Tibial nerve (tissue), 4 donors: ENCODE measurements at regions not wholly inside any gene's neighbourhood (a gene's known extent, or its start where the extent isn't known, plus 50 kb on each side); places are given as distances from the start of the nearest gene placed in this dataset.

Experiments used
- DNase-seq, 2 donors: peaks; one replicate each; pipeline ENCODE4 v3.0.0-alpha.2; 2019; ENCODE audit warnings: low spot score in 2 of 2
- H3K27ac ChIP-seq, 4 donors: fragments of 200-600 bp; sonication (generic) in 3 of 4; one replicate each; pipeline ENCODE4 v1.5.1; 2017 to 2019; ENCODE audit warnings: mild to moderate bottlenecking in 1 of 4
- H3K27me3 ChIP-seq, 2 donors: fragments of 200-600 bp; sonication (generic) in 1 of 2; one replicate each; pipeline versions ENCODE4 v1.5.1 to v1.6.0; 2017 to 2019
- H3K36me3 ChIP-seq, 3 donors: fragments of 200-600 bp; sonication (generic); one replicate each; pipeline ENCODE4 v1.5.1; 2018 to 2019
- H3K4me1 ChIP-seq, 4 donors: fragments of 200-600 bp; sonication (generic) in 3 of 4; one replicate each; pipeline ENCODE4 v1.5.1; 2017 to 2019
- H3K4me3 ChIP-seq, 4 donors: fragments of 200-600 bp; sonication (generic) in 3 of 4; one replicate each; pipeline ENCODE4 v1.5.1; 2017 to 2019; ENCODE audit warnings: mild to moderate bottlenecking in 1 of 4, moderate library complexity in 1 of 4
- H3K9me3 ChIP-seq, 4 donors: fragments of 200-600 bp; sonication (generic) in 3 of 4; one replicate each; pipeline ENCODE4 v1.5.1; 2017 to 2019
- EP300 ChIP-seq, 2 donors: sonication (generic); formaldehyde crosslinking; IDR thresholded peaks; one replicate each; pipeline ENCODE4 v1.6.1; 2017; ENCODE audit warnings: antibody characterized with exemption in 2 of 2, mild to moderate bottlenecking in 1 of 2
- POLR2A ChIP-seq, 2 donors: fragments of 450-650 bp; IDR thresholded peaks; one replicate each; pipeline ENCODE4 v1.6.1; 2017; ENCODE audit warnings: antibody characterized with exemption in 2 of 2, mild to moderate bottlenecking in 2 of 2, moderate library complexity in 2 of 2
- WGBS, 2 donors: methylation state at CpG; one replicate each; pipeline ENCODE4 v1.1.5; 2018; 5-methylcytosine and 5-hydroxymethylcytosine counted together
- TF ChIP-seq, protein P1 (sequence below), 5 experiments: fragments of 200-600 bp in 3 of 5; fragments of 450-650 bp in 2 of 5; sonication (generic) in 3 of 5; IDR thresholded peaks; one replicate each; pipeline ENCODE4 v1.5.1; 2016 to 2019; ENCODE audit warnings: antibody characterized with exemption in 5 of 5, mild to moderate bottlenecking in 3 of 5, moderate library complexity in 2 of 5

DNA sequence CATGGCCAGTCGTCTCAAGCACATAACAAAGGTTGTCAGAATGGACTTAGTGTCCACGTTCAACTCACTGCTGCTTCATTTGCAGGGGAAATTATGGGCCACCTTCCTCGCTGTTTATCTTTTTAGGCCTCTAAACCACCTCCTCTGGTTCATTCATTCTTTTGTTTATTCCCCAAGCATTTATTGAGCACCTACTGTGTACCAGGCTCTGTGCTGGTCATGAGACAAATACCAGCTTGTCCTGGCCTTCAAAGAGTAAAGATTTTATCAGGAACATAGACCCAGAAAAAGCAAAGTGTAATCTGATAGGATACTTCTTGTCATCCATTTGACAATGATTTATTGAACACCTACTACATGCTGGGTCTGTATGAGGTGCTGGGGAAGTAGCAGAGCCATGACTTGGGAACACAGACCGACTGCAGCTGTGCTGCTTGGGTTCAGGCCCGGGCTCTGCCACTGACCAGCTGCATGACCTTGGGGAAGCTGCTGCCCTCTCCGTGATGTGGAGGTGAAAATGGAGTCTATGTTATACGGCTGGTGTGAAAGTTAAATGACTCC lies 63.4 kb upstream of the SLC6A6 start:
- no peaks in the 10 kb centered on the region for H3K36me3 ChIP-seq
- no peak overlapping the region for H3K4me3 ChIP-seq
- DNase-seq, result no peak
- TF ChIP-seq EP300 (IDR thresholded peaks at IDR 0.05), result no peak
- TF ChIP-seq POLR2A (IDR thresholded peaks at IDR 0.05), result no peak
- TF ChIP-seq, protein P1, sequence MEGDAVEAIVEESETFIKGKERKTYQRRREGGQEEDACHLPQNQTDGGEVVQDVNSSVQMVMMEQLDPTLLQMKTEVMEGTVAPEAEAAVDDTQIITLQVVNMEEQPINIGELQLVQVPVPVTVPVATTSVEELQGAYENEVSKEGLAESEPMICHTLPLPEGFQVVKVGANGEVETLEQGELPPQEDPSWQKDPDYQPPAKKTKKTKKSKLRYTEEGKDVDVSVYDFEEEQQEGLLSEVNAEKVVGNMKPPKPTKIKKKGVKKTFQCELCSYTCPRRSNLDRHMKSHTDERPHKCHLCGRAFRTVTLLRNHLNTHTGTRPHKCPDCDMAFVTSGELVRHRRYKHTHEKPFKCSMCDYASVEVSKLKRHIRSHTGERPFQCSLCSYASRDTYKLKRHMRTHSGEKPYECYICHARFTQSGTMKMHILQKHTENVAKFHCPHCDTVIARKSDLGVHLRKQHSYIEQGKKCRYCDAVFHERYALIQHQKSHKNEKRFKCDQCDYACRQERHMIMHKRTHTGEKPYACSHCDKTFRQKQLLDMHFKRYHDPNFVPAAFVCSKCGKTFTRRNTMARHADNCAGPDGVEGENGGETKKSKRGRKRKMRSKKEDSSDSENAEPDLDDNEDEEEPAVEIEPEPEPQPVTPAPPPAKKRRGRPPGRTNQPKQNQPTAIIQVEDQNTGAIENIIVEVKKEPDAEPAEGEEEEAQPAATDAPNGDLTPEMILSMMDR (IDR thresholded peaks at IDR 0.05), result no peak
- no peaks in the 10 kb centered on the region for H3K9me3 ChIP-seq
- no peaks in the 10 kb centered on the region for H3K27me3 ChIP-seq
- H3K27ac ChIP-seq, result no peak overlapping the region
- no peaks in the 10 kb centered on the region for H3K4me1 ChIP-seq
- 81 to 88% methylated on average over 7 of the region's 7 CpGs for WGBS, 2 donors

DNA sequence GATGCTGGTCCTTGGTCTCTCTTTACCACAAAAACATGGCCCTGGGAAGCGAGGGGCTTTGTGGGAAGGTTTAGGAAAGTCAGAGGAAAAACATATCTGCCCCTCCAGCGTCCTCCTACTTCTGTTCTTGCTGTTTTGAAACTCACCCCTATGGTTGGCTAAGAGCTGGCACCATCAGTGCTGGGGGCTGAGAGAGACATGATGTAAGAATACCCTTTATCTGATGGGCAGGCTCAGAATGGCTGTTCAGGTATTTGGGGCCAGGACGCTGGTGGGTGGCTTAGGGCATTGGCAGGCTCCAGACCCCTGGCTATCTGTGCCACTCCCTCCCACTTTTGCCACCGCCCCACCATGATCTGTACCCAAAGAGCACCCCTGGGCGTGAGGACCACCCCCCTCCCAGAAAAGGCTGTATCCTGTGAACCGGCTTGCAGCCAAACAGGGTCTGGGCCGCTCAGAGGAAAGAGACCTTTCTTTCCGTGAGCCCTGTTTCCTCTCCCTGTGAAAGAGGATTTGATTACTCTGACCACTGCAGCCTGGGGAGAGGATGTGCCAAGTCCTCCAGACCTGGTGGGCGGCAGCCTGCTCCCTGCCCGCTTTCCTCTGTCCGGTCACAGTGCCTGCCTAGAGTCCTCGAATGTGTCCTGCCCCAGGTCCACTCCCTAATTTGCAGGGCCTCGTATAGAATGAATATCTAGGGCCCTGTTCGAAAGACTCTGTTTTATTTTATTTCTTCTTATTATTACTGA lies 61.3 kb upstream of the SLC6A6 start:
- H3K4me3 ChIP-seq, result no peak overlapping the region
- WGBS, 2 donors, result 68 to 69% methylated on average over 14 of the region's 14 CpGs
- H3K9me3 ChIP-seq, result no peaks in the 10 kb centered on the region
- TF ChIP-seq, protein P1 (IDR thresholded peaks at IDR 0.05), result no peak
- TF ChIP-seq EP300 (IDR thresholded peaks at IDR 0.05) (no peak), POLR2A (IDR thresholded peaks at IDR 0.05) (no peak)
- no peak overlapping the region for H3K27ac ChIP-seq
- no peak for DNase-seq
- no peaks in the 10 kb centered on the region for H3K27me3 ChIP-seq
- peaks cover 0 to 11% (median 0%) of the 10 kb centered on the region in 4 donors for H3K4me1 ChIP-seq
- no peaks in the 10 kb centered on the region for H3K36me3 ChIP-seq

DNA sequence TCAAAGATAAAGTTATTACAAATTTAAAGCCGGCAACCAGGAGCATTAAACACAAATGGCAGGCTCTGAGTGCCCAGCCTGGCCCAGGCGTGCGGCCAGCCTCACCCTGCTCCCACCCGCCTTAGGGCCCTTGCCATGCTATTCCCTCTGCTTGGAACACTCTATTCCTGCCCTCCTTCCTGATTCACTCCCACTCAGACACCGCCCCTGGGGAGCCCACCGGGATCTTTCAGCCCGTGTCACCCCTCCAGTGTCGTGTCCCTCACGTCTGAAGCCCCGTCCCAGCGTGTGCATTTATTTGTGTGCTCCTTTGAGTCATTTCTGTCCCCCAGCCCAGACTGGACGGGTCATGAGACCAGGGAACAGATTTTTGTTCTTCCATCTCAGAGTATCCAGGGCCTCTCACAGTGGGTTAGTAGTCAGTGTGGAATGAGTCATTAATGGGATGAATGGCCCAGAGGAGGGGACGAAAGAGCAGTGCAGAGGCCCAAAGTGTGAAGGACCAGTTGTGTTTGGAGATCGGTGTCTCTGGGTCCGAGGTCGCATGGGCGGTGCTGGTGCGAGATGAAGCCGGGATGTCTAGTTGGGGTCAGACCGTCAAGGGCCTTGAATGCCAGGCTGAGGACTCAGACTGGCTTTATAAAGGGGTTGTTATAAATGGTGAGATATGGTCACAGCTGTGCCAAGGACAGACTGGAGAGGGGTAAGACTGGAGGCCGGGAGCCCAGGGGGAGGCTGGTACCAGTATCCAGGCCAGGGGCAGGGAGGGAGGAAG lies 58.9 kb upstream of the SLC6A6 start:
- no peaks in the 10 kb centered on the region for H3K27me3 ChIP-seq
- 71 to 72% methylated on average over 21 of the region's 21 CpGs for WGBS, 2 donors
- H3K4me3 ChIP-seq, result no peak overlapping the region
- no peaks in the 10 kb centered on the region for H3K9me3 ChIP-seq
- TF ChIP-seq EP300 (IDR thresholded peaks at IDR 0.05) (no peak), POLR2A (IDR thresholded peaks at IDR 0.05) (no peak)
- TF ChIP-seq, protein P1 (IDR thresholded peaks at IDR 0.05), result no peak
- H3K4me1 ChIP-seq, result peaks cover 0 to 11% (median 0%) of the 10 kb centered on the region in 4 donors
- no peak for DNase-seq
- H3K27ac ChIP-seq, result no peak overlapping the region
- H3K36me3 ChIP-seq, result no peaks in the 10 kb centered on the region

DNA sequence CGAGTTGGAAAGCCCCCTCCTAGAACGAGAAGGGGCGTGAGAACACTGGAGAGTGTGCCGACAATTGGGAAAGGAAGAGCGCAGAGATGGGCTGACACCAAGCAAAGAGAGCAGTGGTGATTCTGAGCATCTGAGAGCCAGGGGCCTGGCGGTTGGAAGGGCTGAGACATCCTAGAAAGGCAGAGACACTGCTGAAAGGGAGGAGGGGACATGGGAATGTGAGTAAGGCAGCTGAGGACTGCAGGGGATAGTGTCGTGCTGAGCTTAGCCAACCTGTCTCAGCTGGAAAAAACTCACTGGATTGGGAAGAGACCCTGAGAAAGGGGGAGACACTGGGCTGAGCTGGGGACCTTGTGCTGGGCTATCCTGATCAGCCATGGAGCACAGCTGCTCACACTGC lies 58.1 kb upstream of the SLC6A6 start:
- Histone ChIP-seq H3K36me3 (no peaks in the 10 kb centered on the region), H3K9me3 (no peaks in the 10 kb centered on the region), H3K27ac (no peak overlapping the region), H3K4me3 (no peak overlapping the region), H3K4me1 (peaks cover 0 to 11% (median 0%) of the 10 kb centered on the region in 4 donors), H3K27me3 (no peaks in the 10 kb centered on the region)
- 75 to 84% methylated on average over 7 of the region's 7 CpGs for WGBS, 2 donors
- no peak for DNase-seq
- TF ChIP-seq POLR2A (IDR thresholded peaks at IDR 0.05) (no peak), EP300 (IDR thresholded peaks at IDR 0.05) (no peak)
- TF ChIP-seq, protein P1 (IDR thresholded peaks at IDR 0.05), result no peak
